NT2/D1 (cell line): ENCODE measurements at regions not wholly inside any gene's neighbourhood (a gene's known extent, or its start where the extent isn't known, plus 50 kb on each side); places are given as distances from the start of the nearest gene placed in this dataset.

Experiments used
- DNase-seq: peaks from one replicate; pipeline ENCODE4 v3.0.0-alpha.2; 2011; ENCODE audit warnings: low read depth, low spot score
- H3K27me3 ChIP-seq: 2 replicates; pipeline ENCODE4 v1.6.0; 2011; ENCODE audit warnings: mild to moderate bottlenecking; ENCODE audit not compliant: insufficient read length, insufficient read depth
- H3K36me3 ChIP-seq: 2 replicates; pipeline ENCODE4 v1.6.1; 2011; ENCODE audit warnings: mild to moderate bottlenecking, low read length, mixed read lengths; ENCODE audit not compliant: insufficient read depth, insufficient read length
- H3K4me1 ChIP-seq: 2 replicates; pipeline ENCODE4 v1.5.1; 2011; ENCODE audit not compliant: insufficient read depth, insufficient read length
- H3K4me3 ChIP-seq: 2 replicates; pipeline ENCODE4 v1.5.1; 2011; ENCODE audit warnings: low read depth; ENCODE audit not compliant: insufficient read length
- H3K9ac ChIP-seq: 2 replicates; pipeline ENCODE4 v1.6.0; 2011; ENCODE audit warnings: low read depth; ENCODE audit not compliant: insufficient read length
- H3K9me3 ChIP-seq: 2 replicates; pipeline ENCODE4 v1.5.1; 2011; ENCODE audit warnings: mild to moderate bottlenecking, low read length; ENCODE audit not compliant: insufficient read depth
- SUZ12 ChIP-seq: IDR thresholded peaks from 2 replicates; pipeline ENCODE4 v1.6.1; 2011; ENCODE audit not compliant: insufficient read length, insufficient read depth; ENCODE audit errors: extremely low read depth
- YY1 ChIP-seq: IDR thresholded peaks from 2 replicates; pipeline ENCODE4 v1.6.1; 2011; ENCODE audit not compliant: insufficient read length, insufficient read depth
- ZNF274 ChIP-seq: IDR thresholded peaks from 2 replicates; pipeline ENCODE4 v1.6.1; 2011; ENCODE audit warnings: mild to moderate bottlenecking, low read depth, low read length

DNA sequence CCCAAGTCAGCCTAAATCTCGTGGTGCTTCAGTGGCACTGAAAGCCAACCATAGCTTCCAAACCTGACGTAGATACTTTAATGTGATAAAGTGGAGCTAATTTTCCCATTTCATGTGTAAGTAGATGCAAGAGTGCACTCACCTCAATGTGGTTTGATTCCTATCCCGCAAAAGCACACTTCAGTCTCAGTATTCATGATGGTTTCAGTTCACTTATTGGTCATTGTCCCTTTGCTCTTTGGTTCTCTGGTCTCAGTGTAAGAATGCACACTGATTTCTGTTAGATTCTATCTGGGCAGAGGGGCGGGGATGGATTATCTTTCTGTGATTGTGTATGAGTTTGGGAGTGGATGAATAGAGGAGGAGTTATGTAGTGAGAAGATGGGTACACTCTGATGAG lies 340.6 kb downstream of the KCNRG start:
- no peak for DNase-seq
- no peaks in the 10 kb centered on the region for H3K27me3 ChIP-seq
- no peaks in the 10 kb centered on the region for H3K4me1 ChIP-seq
- H3K4me3 ChIP-seq = no peak overlapping the region
- no peaks in the 10 kb centered on the region for H3K9me3 ChIP-seq
- no peak overlapping the region for H3K9ac ChIP-seq
- H3K36me3 ChIP-seq = no peaks in the 10 kb centered on the region
- no peak for TF ChIP-seq SUZ12
- TF ChIP-seq YY1 = no peak
- no peak for TF ChIP-seq ZNF274

DNA sequence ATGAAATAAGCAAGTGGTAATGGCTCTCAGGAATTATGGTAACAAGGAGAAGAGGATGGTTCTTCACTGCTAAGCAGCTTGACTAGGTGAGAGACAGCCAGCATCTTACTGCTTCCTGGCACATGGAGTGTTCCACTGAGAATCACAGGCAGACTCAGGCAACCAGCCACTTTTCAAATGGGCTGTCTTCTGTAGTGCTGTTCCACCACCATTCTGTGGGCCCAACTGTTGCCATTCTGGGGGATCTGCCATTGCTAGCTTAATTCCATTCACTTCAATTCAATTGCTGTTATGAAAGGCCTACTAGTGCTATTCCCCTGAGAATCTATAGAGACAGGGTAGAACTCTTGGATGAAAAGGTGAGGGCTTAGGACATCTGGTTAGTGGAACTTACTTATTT lies 341.9 kb downstream of the KCNRG start:
- H3K4me3 ChIP-seq = no peak overlapping the region
- H3K36me3 ChIP-seq = no peaks in the 10 kb centered on the region
- no peaks in the 10 kb centered on the region for H3K4me1 ChIP-seq
- H3K9ac ChIP-seq = no peak overlapping the region
- no peak for DNase-seq
- H3K27me3 ChIP-seq = no peaks in the 10 kb centered on the region
- TF ChIP-seq YY1 (no peak), ZNF274 (no peak), SUZ12 (no peak)
- no peaks in the 10 kb centered on the region for H3K9me3 ChIP-seq

DNA sequence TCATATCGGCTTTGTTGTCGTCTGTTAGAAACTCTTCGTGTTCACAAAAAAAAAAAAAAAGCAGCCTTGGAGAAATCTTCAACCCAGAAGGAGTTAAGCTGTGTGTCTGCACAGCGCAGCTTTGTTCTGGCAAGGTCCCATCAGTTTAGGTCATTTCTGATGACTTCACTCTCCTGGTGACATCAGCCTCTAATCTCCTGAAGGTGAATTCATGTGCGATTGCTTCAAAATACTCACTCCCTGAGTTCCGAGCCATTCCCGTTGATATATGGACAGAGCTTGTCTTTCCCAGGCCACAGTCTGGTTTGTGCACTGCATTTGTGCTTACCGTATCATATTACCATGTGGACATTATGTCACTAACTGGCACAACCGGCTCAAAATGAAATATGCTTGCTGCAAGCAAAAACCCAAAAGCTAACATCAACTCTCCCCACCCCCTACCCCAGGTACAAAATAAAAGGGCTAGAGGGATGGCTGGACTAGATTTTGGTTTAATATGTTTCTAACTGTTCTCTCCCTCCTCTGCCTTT lies 342.4 kb downstream of the KCNRG start:
- no peaks in the 10 kb centered on the region for H3K36me3 ChIP-seq
- H3K27me3 ChIP-seq = no peaks in the 10 kb centered on the region
- TF ChIP-seq ZNF274 = no peak
- TF ChIP-seq SUZ12 = no peak
- TF ChIP-seq YY1 = no peak
- H3K4me3 ChIP-seq = no peak overlapping the region
- no peaks in the 10 kb centered on the region for H3K4me1 ChIP-seq
- no peaks in the 10 kb centered on the region for H3K9me3 ChIP-seq
- DNase-seq = no peak
- no peak overlapping the region for H3K9ac ChIP-seq

DNA sequence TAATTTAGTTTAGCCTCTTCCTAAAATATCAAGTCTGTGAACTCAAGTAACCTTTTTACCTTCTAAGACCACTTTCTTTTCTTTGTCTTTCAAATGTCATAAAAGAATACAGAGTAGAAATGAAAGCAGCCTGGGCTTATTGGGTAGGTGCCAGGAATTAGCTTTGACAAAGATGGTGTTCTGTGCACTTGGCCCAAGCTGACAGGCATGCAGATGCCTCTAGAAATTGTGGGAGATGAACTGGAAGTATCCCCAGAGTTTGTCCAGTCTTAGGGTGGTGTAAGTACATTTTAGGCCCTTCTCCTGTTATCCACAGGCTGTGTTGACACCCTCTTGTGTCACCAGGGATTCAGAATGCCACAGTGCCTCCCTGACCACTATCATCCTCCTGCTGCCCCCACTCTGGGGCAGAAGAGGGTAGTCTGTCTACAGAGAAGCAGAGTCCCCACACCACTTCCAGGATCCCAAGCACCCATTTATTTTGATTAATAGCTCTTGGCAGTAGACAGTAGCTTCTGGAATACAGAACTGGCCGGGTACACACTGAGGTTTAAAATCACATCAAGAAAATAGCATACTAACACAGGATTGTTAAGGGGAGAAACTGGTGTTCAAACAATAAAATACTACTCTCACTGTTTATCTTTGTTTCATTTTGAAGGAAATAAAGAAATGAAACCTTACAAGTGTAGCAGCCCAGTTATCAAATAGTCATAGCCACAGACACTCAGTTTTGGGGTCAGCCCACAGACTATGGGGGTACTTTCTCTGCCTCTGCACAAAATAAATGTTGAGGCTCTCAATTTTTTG lies 343.2 kb downstream of the KCNRG start:
- TF ChIP-seq YY1 (no peak), SUZ12 (no peak), ZNF274 (no peak)
- Histone ChIP-seq H3K4me3 (no peak overlapping the region), H3K9me3 (no peaks in the 10 kb centered on the region), H3K36me3 (no peaks in the 10 kb centered on the region), H3K4me1 (no peaks in the 10 kb centered on the region), H3K9ac (no peak overlapping the region), H3K27me3 (no peaks in the 10 kb centered on the region)
- DNase-seq = no peak

DNA sequence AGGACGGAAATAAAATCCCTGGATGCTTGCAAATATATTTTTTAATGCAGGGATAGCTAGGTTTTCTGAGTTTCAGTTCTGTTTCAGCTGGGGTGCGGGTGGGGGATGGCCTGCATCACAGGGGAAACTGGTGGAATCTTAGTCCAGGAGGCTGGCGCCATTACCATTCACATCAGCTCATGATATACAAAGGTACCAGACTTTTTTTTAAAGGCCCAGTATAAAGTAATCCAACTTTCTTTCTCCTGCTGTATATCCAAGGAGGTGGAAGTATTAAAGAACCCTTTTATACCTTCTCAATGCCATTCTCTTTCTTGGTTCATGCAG lies 343.8 kb downstream of the KCNRG start:
- H3K27me3 ChIP-seq = no peaks in the 10 kb centered on the region
- no peak overlapping the region for H3K9ac ChIP-seq
- no peak overlapping the region for H3K4me3 ChIP-seq
- H3K9me3 ChIP-seq = no peaks in the 10 kb centered on the region
- H3K36me3 ChIP-seq = no peaks in the 10 kb centered on the region
- no peak for DNase-seq
- H3K4me1 ChIP-seq = no peaks in the 10 kb centered on the region
- no peak for TF ChIP-seq YY1

DNA sequence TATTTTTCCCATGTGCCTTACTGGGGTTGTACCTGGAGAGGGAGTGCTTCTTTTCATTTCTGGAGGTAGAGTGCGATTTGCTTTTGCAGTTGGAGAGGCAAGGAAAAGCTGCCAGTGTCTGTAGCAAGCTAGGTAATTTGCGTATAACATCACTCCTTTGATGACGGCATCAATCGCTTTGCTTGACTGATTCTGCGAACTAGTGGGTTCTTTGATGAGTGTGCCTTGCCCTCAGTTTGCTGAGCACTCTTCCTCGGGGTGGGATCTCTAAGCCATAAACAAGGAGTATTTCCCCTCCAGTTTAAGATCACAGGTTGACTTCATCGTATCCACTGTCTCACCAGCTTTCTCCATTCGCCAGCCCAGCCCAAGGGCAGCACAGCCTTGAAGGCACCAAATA lies 344.5 kb downstream of the KCNRG start:
- H3K9ac ChIP-seq = no peak overlapping the region
- H3K9me3 ChIP-seq = no peaks in the 10 kb centered on the region
- no peaks in the 10 kb centered on the region for H3K4me1 ChIP-seq
- H3K36me3 ChIP-seq = no peaks in the 10 kb centered on the region
- no peak for DNase-seq
- no peak for TF ChIP-seq ZNF274
- no peaks in the 10 kb centered on the region for H3K27me3 ChIP-seq
- no peak overlapping the region for H3K4me3 ChIP-seq

DNA sequence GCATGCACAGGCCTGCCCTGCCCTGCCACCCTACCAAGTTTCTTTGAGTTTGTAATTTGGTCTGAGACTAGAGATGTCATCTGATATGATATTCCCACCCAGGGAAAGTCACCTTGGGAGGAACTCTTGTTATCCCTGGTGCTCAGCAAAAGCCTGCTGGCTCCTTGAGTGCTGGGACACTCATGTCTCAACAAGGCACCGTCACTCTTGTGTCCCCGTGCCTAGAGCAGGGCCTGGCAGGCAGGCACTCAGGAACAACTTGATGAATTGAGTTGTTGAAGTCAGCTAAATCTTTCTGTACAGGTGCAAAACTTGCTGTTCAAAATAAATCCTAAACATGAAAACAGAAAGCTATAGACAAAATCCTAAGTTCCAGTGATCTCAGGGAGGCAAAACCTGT lies 345.4 kb downstream of the KCNRG start:
- Histone ChIP-seq H3K9ac (no peak overlapping the region), H3K36me3 (no peaks in the 10 kb centered on the region), H3K9me3 (no peaks in the 10 kb centered on the region), H3K4me1 (no peaks in the 10 kb centered on the region), H3K27me3 (no peaks in the 10 kb centered on the region), H3K4me3 (no peak overlapping the region)
- DNase-seq = no peak
- TF ChIP-seq SUZ12 (no peak), ZNF274 (no peak), YY1 (no peak)

DNA sequence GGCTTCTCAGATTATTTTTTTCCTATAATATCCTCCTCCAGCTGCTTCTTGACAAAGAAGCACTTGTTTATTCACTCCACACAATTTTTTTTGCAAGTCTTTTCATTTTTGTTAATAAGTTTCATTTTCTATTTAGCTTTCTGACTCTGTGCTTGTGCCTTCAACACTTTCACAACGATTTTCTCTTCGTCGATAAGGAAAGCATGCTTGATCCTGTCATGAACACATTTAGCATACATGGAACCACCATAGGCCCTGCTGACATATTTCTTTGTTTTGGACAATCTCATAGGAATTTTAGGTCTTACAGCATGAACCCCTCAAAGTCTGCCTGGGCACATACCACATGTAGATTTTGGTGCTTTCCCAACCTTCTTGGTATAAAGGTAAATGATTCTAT lies 346.0 kb downstream of the KCNRG start:
- Histone ChIP-seq H3K4me3 (no peak overlapping the region), H3K9me3 (no peaks in the 10 kb centered on the region), H3K36me3 (no peaks in the 10 kb centered on the region), H3K27me3 (no peaks in the 10 kb centered on the region), H3K9ac (no peak overlapping the region), H3K4me1 (no peaks in the 10 kb centered on the region)
- TF ChIP-seq YY1 (no peak), SUZ12 (no peak), ZNF274 (no peak)
- DNase-seq = no peak
